ENCODE measurements at regions not wholly inside any gene's neighbourhood (a gene's known extent, or its start where the extent isn't known, plus 50 kb on each side); places are given as distances from the start of the nearest gene placed in this dataset.
"Not testable (repeated sequence)": the region's sequence is repeated elsewhere in the genome, so short reads cannot be mapped to it uniquely, and the experiment has no call there.

DNA sequence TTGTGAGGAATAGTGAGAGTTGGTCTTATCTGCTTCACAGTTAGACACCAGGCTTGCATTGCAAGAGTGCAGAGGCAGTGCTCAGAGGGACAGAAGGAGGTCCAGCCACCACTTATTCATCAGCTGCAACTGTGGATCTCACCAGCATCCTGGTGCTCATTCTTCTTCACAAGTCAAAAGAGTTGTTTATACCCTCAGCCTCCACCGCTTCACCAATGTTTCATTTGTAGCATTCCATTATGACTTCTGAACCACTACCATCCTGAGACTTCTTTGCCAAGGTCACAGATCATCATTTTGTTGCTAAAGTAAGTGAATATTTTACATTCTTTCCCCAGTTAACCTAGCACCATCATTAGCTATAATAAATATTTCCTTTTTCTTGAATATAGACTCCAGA is 230.5 kb upstream of the KITLG start:
- no peak for DNase-seq

DNA sequence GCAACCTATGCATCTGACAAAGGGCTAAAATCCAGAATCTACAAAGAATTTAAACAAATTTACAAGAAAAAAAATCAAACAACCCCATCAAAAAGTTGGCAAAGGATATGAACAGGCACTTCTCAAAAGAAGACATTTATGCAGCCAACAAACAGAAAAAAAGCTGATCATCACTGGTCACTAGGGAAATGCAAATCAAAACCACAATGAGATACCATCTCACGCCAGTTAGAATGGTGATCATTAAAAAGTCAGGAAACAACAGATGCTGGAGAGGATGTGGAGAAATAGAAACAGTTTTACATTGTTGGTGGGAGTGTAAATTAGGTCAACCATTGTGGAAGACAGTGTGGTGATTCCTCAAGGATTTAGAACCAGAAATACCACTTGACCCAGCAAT is 229.6 kb upstream of the KITLG start:
- DNase-seq: not testable (repeated sequence)

DNA sequence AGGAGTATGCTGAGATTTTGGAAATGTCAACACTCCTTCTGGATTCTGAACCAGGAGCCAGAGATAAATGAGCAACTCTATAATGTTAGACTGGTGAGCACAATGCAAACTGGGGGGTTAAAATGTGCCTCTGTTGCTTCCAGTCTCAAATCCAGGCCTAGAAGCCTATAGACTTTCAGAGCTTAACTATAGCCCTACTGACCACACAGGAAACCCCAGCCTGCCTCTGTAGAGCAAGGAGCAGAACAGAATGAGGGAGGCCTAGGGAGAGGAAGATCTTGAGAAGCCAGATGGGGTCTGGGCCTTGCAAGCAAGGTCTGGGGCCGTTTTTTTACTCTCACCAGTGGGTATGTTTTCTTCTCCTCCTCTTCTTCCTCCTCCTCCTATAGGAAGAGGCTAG is 225.4 kb upstream of the KITLG start:
- DNase-seq: no peak

DNA sequence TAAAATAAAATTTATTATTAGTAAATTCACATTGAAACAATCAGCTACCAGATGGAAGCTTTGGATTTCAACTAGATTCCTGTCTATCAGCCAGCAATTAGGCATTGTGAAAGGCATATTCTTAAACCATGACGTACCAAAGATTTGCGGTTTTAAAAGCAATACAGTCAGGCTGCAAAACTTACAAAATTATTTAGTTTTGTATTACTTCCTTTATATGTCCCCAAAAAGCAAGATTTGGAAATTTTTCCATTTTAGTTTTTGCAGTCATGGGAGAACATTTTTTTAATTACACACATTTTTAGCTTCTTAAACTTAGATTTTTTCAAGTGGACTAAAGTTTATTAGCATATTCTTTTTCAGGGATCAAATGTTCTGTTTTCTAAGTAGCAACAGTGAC is 225.0 kb upstream of the KITLG start:
- no peak for DNase-seq

DNA sequence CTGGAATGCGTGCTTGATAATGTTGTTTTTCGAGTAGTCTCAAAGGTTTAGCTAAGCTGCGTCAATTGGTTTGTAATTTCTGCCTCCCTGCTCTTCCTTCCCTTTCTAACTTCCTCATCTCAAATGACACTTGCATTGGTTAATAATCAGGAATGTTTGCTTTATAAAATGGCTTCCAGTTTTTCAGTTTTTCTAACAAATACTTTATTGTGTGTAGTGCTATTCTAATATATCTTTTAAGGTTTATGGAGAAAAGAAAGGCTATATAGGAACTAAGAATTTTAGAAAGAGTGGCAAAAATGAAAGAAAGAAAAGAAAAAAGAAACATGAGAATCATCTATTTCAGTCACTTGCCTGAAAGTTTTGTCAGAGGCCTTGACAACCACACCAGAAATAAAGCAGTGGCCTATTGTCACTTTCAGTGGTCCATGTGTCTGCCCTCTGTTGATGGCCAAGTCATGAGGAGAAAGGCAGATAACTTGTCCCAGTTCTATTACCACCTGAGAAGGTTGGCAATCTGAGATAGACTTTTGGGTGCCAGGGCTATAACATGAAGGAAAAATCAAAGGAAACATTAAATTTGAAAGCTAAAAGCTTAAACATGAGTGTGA is 221.9 kb upstream of the KITLG start:
- DNase-seq: no peak

DNA sequence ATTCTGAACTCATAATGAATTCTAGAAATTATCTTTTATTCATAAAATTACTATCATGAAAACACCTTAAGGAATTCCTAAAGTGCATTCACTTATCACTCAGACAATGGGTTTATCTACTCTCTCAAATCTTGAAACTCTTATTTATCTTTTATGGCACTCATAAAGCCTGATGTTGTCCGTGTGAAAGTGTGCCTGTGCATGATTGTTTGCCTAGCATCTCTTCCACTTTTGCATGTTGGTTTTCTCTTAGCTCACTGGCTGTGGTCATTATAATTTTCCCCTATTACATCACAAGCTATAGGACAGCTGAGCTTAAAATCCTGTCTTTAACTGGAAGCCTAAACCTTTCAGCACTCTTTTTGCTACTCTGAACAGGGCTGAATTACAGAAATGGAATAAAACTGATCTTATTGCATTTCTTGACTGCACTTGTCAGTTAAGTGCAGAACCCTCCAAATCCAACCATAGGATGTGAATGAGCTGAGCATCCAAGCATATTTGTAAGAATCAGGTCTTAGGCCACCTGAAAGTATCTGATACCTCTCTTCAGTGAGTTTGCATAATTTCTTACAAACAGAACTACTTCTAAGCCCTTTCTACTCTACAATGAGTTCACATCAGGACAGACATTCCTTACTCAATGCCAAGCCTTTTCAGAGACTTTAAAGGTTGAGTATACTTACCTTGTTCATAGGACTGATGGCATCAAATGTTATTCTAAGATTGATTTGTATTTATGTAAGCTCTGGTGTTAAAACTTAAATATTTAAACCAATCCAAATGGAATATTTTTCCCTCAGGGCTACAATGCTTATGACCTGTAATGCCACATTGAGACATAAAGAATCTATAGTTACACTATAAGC is 221.2 kb upstream of the KITLG start:
- no peak for DNase-seq

DNA sequence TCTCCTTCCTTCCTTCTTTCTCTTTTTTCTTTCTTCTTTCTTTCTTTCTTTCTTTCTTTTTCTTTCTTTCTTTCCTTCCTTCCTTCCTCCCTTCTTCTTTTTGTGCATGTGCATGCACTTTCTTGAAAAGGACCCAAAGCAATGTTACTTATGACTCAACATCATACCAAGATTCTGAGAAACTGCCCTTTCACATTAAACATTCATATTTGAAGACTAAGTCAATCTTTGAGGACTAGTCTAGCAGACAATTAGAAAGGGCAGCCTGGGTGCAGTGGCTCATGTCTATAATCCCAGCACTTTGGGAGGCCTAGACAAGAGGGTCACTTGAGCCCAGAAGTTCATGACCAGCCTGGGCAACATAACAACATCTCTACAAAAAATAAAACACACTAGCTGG is 212.8 kb upstream of the KITLG start:
- no peak for DNase-seq

DNA sequence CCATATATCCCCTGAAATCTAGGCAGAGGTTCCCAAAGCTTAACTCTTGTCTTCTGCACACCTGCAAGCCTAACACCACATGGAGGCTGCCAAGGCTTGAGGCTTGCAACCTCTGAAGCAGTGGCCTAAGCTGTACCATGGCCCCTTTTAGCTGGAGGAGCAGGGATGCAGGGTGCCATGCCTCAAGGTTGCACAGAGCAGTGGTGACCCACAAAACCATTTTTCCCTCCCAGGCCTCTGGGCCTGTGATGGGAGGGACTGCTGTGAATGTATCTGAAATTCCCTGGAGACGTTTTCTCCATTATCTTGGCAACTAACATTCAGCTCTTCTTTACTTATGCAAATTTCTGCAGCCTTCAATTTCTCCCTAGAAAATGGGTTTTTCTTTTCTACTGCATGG is 210.0 kb upstream of the KITLG start:
- no peak for DNase-seq

DNA sequence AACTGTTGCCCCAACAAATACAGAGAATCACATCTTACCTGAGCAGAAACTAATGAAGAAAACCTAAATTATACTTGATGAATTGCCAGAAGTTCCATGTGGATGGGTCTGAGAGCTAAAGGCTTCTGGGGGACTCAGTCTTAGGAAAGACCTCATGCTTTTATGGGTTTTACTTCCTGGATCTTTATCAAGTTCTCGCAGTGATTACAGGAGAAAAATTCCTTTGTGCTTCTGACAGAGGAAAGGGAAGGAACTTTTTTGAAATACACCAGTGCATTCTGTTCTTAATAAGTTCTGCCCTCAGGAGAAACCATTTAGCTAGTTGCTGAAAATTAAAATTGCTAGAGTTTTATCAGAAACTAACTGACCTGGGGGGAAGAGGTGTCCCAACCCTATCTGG is 203.9 kb upstream of the KITLG start:
- DNase-seq: no peak

DNA sequence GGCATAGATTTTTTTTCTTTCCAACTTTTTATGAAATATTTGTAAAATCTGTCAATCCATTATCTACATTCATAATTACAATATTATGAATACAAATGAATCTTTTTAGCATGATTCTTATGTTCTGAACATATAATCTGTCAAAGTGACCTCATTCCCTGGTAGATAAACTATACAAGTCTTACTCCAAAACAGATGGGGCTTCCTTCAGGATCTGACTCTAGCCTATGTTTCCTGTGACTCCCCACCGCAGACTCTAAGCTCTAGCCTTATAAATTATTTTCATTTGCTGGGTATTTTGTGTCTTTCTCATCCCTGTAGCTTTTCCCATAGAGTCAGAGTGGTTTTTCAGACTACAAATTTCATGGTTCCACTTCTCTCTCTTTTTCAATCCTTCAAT is 202.1 kb upstream of the KITLG start:
- DNase-seq: no peak

DNA sequence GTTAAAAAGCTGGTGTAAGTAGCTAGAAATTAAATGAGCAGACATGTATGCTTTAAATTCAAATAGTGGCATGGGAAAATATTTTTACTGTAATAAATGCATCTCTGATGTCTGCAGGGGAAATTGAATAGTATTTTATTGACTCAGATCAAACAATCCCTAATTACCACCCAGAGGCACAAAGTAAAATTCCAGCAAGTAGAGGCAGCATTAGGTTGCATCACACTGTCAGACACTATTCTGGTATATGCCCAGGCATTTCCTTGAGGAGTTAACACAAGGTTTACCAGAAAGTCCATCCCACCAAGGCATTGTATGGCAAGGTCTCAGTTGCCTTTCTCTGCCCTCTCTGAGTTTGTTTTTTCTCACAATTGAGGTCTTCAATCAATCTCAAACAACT is 201.6 kb upstream of the KITLG start:
- no peak for DNase-seq

DNA sequence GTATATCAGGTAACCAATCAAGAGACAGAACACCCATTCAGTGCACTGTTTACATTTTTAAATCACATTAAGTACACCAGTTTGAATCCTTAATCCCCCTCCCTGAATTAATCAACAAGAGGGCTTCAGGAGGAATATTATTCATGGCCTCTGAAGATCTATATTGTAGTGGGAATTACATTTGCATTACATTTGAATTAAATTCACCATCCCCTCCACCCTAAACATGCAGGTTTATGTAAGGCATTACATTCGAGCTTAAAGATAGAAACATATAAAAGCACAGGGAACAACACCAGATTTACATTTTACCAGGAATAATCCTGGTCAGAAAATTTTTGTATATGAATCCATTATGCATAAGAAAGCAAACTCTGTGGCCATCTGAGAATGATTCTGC is 197.8 kb upstream of the KITLG start:
- DNase-seq: no peak

DNA sequence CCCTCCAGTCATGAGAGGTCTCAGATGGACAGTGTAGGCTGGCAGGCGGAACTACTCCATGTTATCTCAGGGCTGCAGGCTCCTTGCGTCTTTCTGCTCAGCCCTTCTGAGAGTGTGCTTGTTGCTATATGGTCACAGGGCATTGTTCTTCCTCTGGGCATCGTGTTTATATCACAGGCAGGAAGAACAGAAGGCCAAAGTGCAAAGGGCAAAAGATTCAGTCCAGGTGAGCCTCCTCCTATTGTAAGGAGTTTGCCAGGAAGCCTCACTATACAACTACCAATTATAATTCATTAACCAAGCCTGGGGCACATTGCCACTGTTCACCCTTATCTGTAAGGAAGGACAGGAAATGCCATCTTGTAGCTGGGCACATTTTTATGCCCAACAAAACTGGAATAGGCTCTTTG is 195.5 kb upstream of the KITLG start:
- no peak for DNase-seq

DNA sequence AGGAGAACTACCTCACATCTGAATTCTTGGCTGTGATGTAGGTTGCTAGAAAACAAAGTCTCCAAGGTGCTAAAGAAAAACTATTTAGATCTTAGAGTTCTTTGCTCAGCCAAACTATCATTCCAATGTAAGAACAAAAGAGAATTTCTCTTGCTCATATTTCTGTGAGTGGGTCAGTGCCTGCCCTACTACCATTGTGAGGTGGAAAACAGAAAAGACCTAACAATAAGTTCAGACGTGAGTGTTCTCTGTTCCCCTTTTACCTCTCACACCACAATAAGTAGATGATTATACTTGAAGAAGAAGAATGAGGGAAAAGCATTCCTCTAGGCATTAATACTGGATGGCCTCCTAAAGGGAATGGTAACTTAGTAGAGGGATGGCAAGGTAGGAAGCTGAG is 187.4 kb upstream of the KITLG start:
- DNase-seq: no peak

DNA sequence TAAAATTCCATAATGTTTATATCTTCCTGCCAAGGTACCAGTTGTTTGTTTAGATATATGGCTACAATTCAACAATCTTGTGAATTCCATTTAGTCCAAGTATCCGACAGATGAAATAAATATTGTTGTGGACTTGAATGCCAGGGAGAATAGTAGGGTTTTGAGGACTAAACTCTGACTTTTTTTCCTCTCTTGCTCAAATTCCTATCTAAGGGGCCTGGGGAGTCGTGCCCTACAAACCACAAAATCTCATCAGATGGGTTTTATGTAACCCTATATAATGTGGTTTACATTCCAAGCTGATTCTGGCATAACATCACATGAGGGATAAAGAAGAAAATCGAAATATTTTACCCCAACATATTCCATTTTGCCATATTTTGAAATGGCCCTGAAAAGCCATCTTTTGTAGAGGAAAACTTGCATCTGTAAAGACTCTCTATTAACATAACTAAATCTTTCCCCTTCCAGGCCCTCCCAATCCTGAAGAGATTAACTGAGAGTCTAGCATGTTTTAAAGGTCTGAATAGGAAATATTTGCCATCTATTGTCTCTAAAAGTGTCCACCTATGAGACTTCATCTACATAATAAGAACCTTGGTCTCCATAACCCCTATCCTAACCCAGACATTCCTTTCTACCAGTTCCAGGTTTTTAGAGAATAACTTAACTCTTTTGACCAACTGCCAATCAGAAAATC is 184.7 kb upstream of the KITLG start:
- no peak for DNase-seq

DNA sequence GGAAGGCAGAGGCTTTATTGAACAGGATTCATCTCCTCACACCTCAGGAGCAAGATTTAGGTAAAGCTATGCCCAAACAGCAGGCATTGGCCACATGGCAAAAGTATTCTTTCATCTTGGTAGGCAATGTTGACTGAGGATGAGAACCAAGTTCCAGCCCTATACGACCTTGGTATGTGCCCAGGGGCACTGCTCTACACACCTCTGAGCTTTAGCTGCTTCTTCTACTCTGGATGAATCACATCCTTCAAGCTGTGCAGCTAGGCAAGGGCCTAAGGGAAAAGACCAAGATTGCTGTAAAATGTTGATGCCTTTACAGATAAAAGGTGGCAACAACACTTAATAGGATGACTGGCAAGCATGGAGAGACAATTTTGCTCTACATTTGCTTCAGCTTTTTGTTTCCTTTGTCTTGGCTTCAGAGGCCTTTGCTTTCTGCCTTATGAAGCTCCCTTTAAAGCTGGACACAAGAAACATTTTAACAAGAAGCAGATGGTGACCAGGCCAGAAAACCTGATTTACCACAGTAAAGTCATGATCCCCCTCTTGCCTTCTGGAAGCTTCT is 183.3 kb upstream of the KITLG start:
- DNase-seq: no peak

DNA sequence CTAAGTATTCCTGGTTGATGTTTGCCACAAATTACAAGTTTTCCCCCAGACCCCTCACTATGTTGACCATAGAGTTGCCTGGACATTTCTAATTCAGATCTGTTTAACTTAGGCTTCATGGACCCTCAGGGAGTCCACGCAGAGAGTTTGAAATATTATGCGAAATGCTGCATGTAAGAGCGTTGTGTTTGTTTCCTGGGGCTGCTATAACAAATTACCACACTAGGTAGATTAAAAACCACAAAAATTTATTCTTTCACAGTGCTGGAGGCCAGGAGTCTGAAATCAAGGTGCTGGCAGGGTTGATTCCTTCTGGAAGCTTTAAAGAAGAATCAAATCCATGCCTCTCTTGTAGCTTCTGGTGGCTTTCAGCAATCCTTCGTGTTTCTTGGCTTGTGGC is 177.9 kb upstream of the KITLG start:
- no peak for DNase-seq

DNA sequence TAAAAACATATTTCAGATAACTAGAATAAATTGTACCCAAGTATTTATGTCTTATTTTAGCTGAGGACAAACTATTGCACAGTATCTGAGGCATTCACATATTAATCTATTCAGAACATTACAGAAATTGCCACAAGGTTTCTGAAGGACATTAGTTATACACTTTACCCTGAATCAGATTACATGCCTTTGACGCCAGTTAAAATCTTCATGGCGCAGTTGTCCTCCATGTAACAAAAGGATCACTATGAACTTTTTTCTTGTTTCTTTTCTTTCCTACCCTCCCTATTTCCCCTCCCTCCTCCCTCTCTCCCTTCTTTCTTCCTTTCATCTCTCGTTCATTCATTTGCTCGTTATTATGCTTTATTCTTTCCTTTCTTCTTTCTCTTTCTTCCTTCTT is 176.6 kb upstream of the KITLG start:
- DNase-seq: no peak

DNA sequence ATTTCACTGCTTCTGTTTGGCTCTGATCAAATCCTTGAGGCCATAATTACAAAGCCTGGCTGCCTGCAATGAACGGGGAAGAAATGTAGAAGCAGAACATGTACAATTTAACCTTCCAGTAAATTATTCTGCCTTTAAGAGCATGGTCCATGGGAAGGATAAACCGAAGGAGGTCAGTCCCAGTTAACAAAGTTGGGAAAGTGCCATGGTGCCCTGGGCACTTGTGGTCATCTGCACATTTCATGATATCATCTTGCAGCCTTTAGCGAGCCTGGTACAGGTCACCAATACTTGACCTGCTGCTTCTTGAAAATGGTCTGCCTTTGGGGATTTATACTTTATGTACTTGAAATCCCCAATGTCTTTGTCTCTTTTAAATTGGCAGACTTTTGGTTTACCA is 175.9 kb upstream of the KITLG start:
- DNase-seq: no peak

DNA sequence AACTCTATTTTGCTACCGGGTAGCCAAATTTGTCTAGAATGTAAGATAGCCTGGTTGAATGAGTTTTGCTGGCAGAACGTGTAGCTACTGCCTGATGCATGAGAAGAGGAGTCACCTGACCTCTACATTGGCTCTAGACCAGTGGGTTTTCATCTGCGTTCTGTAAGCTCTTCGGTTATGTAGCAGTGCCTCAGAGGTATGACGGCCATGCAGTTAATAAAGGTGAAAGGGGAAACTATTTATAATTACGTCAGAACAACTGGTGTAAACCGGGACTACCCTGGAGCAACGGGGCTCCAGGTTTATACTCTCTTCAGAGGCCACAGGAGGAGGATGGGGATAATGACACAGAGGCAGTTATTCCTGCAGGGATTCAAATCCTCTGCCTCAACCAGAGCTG is 173.4 kb upstream of the KITLG start:
- no peak for DNase-seq

DNA sequence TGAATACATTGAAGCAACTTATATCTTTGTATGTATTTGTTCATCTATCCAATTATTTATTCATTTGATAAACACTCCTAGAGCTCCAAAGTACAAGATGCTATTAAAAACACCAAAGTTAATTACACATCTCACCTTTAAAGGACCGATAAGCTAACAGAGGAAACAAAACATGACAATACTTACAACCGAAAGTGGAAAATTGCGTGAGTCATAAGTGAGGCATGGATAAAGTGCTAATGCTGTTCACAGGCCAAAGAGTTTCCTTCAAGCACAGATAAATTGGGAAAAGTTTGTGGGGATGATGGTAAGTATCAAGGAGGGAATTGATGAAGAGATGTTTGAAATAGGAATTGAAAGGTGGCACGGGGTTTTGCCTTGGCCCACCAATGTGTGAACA is 172.8 kb upstream of the KITLG start:
- no peak for DNase-seq

DNA sequence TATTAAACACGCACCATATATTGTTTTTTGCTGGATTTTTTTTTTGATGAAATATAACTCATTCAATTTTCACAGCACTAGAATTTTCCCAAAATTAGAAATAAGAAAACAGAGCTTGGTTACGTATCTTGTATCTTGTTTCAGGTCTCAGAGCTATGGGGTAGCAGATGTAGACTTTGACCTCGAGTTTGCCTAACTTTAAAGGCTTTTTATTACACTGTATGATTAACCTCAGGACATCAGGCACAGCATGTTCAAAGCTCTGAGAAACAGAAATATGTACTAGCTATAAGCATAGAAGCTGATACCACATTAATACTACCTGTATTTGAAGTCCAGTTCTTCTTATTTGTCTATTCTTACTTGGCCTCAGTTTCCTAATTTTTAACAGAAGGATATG is 171.9 kb upstream of the KITLG start:
- DNase-seq: no peak

DNA sequence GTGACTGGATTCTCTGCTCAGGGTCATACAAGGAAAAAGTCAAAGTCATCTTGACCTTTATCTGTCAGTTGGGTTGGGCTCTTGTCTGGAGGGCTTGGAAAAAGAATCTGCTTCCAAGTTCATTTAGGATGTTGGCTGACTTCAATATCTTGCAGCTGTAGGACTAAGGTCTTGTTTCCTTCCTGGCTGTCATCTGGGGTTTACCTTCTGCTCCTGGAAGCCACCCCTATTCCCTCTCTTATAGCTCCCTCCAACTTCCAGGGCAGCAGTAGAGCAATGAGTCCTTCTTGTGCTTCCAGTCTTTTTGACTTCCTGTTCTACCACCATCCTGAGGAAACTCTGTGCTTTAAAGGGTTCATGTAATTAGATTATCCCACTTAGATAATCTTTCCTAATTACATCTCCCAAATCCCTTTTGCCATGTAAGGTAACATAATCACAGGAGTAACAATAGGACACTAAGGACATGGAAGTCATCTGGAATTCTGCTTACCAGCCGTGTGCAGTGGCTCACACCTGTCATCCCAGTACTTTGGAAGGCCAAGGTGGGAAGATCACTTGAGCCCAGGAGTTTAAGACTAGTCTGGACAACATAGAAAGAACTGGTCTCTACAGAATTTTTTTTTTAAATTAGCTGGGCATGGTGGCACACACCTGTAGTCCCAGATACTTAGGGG is 170.7 kb upstream of the KITLG start:
- no peak for DNase-seq

All from occipital lobe (tissue), 1 donor.